Chondrocyte (in vitro differentiated cells): ENCODE measurements at regions not wholly inside any gene's neighbourhood (a gene's known extent, or its start where the extent isn't known, plus 50 kb on each side); places are given as distances from the start of the nearest gene placed in this dataset.

Experiments used
- DNase-seq: peaks from one replicate; pipeline ENCODE4 v3.0.0; 2021; ENCODE audit warnings: mixed read lengths, low spot score
- H3K27ac Mint-ChIP-seq: one replicate; pipeline ENCODE4 v1.8.0; 2021; ENCODE audit warnings: mild to moderate bottlenecking, moderate library complexity, mixed read lengths; ENCODE audit not compliant: unreplicated experiment
- H3K27me3 Mint-ChIP-seq: 2 replicates; pipeline ENCODE4 v1.8.0; 2021; ENCODE audit warnings: low read depth, mixed read lengths
- H3K36me3 Mint-ChIP-seq: 2 replicates; pipeline ENCODE4 v1.8.0; 2021; ENCODE audit warnings: low read depth, mixed read lengths
- H3K4me1 Mint-ChIP-seq: 2 replicates; pipeline ENCODE4 v1.8.0; 2021; ENCODE audit warnings: low read depth, mild to moderate bottlenecking, mixed read lengths
- H3K4me3 Mint-ChIP-seq: one replicate; pipeline ENCODE4 v1.8.0; 2021; ENCODE audit warnings: mild to moderate bottlenecking, moderate library complexity, mixed read lengths; ENCODE audit not compliant: unreplicated experiment
- H3K9me3 Mint-ChIP-seq: 2 replicates; pipeline ENCODE4 v1.8.0; 2021; ENCODE audit warnings: low read depth, mixed read lengths
- TF ChIP-seq, protein P1 (sequence below): fragments of 200-600 bp; sonication (generic); IDR thresholded peaks from 2 replicates; pipeline ENCODE4 v1.5.0; 2021; ENCODE audit warnings: antibody characterized with exemption, mild to moderate bottlenecking, moderate library complexity

DNA sequence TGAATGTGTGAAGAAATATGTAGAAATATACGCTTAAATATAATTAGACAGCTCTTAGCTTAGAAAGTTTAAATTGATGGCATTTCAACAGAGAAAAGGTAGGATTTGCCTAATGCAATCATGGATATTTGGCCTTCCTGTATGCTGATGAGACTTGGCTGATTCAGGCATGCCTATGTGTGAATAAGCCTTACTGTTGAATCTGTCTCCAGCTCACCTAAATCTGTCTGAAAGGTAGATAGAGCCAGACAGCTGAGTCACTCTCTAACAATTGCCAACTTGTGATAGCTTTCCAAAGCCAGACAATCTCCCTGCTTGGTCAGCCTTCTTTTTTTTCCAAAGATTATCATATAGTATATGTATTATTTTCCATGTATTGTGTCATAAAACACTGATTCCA is 92.8 kb upstream of the FLRT2 start:
- Mint-ChIP-seq H3K4me3 (no peak overlapping the region), H3K36me3 (no peaks in the 10 kb centered on the region), H3K27ac (no peak overlapping the region), H3K4me1 (peaks cover 55% of the 10 kb centered on the region), H3K27me3 (no peaks in the 10 kb centered on the region), H3K9me3 (peaks cover 6% of the 10 kb centered on the region)
- TF ChIP-seq, protein P1, sequence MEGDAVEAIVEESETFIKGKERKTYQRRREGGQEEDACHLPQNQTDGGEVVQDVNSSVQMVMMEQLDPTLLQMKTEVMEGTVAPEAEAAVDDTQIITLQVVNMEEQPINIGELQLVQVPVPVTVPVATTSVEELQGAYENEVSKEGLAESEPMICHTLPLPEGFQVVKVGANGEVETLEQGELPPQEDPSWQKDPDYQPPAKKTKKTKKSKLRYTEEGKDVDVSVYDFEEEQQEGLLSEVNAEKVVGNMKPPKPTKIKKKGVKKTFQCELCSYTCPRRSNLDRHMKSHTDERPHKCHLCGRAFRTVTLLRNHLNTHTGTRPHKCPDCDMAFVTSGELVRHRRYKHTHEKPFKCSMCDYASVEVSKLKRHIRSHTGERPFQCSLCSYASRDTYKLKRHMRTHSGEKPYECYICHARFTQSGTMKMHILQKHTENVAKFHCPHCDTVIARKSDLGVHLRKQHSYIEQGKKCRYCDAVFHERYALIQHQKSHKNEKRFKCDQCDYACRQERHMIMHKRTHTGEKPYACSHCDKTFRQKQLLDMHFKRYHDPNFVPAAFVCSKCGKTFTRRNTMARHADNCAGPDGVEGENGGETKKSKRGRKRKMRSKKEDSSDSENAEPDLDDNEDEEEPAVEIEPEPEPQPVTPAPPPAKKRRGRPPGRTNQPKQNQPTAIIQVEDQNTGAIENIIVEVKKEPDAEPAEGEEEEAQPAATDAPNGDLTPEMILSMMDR, result no peak
- DNase-seq, result no peak

DNA sequence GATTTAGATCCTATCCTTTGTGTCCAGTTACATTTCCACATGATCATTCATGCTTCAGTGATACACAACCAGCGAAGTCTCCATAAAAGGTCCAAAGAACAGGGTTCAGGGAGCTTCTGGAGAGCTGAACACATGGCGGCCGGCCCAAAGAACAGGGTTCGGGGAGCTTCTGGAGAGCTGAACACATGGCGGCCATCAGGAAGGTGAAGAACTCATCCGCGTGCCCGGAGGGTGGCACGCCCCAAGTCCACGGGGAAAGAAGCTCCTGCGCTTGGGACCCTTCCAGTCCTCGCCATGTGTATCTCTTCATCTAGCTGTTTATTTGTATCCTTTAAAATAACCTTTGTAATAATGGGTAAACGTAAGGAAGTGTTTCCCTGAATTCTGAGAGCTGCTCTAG is 91.9 kb upstream of the FLRT2 start:
- TF ChIP-seq, protein P1, result no peak
- Mint-ChIP-seq H3K9me3 (peaks cover 6% of the 10 kb centered on the region), H3K27ac (peak overlapping the region; percentile 72), H3K36me3 (no peaks in the 10 kb centered on the region), H3K4me1 (peaks cover 60% of the 10 kb centered on the region), H3K4me3 (no peak overlapping the region), H3K27me3 (no peaks in the 10 kb centered on the region)
- no peak for DNase-seq

DNA sequence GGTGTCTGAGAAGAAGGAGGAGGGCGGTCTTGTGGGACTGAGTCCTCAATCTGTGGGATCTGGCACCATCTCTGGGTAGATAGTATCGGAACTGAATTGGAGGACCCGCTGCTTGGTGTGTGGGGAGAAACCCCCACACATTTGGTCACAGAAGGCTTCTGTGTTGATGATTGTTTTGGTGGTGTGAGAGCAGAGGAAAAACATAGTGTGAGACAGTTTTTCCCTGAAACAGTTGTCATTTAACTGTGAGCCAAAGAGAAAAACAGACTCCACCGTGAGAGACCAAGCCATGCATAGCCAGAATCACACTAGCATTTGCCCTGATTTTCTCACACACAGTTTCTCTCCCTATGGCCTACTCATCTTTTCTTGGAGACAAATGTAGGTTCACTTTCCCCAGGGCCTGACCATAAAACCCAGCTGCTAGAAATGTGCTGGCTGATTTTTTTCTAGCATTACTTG is 91.4 kb upstream of the FLRT2 start:
- no peak overlapping the region for H3K4me3 Mint-ChIP-seq
- peaks cover 64% of the 10 kb centered on the region for H3K4me1 Mint-ChIP-seq
- no peak for DNase-seq
- peak overlapping the region; percentile 72 for H3K27ac Mint-ChIP-seq
- no peaks in the 10 kb centered on the region for H3K36me3 Mint-ChIP-seq
- TF ChIP-seq, protein P1, result no peak
- H3K27me3 Mint-ChIP-seq, result no peaks in the 10 kb centered on the region
- H3K9me3 Mint-ChIP-seq, result peaks cover 6% of the 10 kb centered on the region

DNA sequence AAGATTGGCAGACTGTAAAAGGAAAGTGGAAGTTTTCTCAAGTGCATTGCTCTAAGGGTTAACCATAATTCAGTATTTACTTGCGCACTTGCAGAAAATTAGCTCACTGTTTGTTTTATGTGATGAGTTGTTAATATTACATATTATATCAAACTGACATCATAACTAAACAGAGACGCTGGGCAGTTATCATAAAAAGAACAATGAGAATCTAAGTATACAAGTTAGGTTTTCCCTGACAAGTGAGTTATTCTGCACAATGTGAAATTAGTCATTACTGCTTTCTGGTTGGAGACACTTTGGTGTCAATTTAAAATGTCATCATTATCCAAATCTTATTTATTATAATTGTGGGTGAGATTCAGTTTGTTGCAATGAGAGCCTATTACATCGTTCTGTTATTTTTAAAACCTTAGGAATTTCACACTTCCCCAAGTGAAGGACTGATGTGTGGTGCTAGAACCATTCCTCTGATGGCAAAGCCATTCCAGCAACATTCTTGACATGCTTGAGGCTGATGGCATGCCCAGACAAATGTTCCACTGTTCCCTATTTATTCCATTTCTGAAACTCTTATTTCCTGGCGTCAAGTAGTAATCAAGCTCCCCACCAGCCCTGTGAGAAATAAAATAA is 90.1 kb upstream of the FLRT2 start:
- peaks cover 6% of the 10 kb centered on the region for H3K9me3 Mint-ChIP-seq
- no peaks in the 10 kb centered on the region for H3K27me3 Mint-ChIP-seq
- TF ChIP-seq, protein P1, result no peak
- no peak for DNase-seq
- no peak overlapping the region for H3K4me3 Mint-ChIP-seq
- H3K36me3 Mint-ChIP-seq, result no peaks in the 10 kb centered on the region
- H3K4me1 Mint-ChIP-seq, result peaks cover 66% of the 10 kb centered on the region
- H3K27ac Mint-ChIP-seq, result peak overlapping the region; percentile 87

DNA sequence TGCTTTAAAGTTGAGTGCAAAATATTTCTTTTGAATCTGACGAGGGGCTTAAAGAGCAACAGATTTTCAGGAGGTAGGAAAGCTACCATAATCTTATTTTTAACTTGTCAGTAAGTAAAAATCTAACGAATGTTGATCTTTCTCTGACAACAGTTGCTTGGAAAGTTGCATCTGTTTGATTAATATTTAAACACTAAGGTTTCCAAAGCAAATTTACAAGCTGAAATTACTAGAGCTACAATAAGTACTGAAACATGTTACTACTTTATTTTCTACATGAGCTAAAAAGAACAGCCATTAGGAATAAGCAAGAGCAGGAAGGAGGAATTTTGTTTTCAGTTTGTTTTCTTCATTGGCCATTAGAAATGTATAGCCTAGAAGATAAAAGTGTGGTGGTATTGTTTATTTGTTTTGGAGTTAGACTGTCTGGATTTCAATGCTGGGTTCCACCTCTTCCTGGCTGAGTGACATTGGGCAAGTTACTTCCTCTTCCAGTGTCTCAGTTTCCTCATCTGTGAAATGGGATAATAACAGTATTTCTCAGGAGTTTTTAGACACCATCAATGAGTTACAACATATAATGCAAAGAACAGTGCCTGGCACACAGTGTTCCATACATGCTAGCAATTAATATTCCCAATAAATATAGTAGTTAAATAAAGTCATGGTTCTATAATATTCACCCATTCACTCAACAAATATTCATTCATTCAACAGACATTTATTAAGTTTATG is 87.9 kb upstream of the FLRT2 start:
- Mint-ChIP-seq H3K4me3 (no peak overlapping the region), H3K9me3 (peaks cover 6% of the 10 kb centered on the region), H3K36me3 (no peaks in the 10 kb centered on the region), H3K27me3 (no peaks in the 10 kb centered on the region), H3K27ac (peak overlapping the region; percentile 43), H3K4me1 (peaks cover 60% of the 10 kb centered on the region)
- TF ChIP-seq, protein P1, result no peak
- no peak for DNase-seq
